ENCODE measurements at regions not wholly inside any gene's neighbourhood (a gene's known extent, or its start where the extent isn't known, plus 50 kb on each side); places are given as distances from the start of the nearest gene placed in this dataset.
"Not testable (repeated sequence)": the region's sequence is repeated elsewhere in the genome, so short reads cannot be mapped to it uniquely, and the experiment has no call there.

DNA sequence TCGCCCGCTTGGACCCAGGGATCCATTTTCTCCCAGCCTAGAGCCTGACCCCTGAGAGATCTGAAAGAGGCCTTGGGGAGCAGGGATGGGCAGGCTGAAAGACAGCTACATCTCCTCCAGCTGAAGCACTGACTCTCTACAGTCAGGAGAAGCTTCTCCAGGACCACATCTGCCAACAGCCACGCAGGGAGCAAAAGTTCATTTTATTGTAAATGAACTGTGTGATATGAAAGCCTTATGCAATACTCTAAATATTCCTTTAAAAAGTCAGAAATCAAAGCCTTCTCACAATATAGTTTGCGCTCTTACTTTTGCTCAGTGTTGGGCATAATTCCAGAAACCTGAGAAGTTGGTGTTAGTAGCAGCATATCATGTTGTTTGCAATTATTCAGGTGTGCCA is 428.9 kb upstream of the RAB6C start:
- no peak for DNase-seq

DNA sequence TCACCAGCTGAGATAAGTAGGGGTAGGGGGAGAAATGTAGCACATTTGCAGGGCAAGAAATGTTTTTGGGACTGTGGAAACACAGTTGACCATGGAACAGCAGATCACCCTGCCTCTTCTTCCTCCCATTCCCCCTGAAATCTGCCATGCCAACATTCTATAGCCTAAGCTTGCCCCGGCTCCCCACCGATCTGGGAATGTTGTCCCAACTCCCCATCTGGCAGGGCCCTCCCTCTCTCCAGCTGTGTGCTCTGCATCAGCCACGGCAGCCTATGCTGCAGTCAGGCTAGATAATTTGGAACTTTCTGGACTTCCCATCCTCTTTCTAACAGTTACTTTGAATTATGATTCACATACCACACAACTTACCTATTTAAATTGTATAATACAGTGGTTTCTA is 425.1 kb upstream of the RAB6C start:
- DNase-seq, result no peak

DNA sequence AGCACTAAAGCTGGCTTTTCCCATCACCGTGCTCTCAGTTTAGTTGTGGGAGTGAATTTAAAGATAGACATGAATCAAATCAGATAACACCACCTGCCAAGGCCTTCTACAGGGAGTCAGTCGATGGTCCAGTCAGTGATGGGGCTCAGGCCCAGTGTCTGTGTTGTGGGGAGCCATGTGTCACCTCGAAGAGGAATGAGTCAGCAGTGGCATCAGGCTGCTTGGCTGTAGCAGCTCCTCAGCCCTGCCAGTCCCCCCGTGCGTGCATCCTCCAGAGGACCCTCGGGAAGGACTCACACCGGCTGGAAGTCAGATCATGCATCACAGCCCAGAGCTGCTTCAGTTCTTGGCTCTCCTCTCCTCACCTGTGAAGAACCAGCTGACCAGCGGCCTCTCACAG is 420.4 kb upstream of the RAB6C start:
- DNase-seq, result no peak

DNA sequence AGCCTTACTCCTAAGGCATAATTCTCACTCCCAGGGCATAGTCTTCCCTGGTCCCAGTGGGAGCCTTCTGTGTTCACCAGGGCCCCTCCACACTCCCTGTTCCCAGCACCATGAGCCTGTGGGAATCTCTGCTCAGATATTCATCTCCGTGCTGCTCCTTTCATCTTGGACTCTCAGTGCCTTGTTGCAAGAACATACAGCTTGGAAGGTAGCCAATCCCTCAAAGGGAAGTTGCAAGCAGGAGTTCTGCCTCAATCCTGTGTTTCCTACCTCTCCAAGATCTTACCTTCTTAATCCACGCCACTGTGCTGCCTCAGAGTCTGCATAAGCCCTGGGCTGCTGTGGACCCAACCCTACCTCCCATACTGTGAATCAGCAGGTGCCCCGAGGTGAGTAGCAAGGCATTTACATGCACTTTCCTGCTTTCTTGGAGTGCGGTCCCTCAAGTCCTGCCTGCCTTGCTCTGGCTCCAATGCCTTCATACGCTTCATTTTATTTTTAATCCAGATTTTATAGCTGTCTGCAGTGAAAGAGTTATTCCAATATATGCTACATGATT is 413.8 kb upstream of the RAB6C start:
- no peak for DNase-seq

DNA sequence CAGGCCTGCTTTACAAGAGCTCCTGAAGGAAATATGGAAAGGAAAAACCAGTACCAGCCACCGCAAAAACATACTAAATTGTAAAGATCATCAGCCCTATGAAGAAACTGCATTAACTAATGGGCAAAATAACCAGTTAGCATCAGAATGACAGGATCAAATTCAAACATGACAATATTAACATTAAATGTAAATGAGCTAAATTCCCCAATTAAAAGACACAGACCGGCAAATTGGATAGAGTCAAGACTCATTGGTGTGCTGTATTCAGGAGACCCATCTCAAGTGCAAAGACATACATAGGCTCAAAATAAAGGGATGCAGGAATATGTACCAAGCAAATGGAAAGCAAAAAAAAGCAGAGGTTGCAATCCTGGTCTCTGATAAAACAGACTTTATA is 408.7 kb upstream of the RAB6C start:
- DNase-seq, result not testable (repeated sequence)

DNA sequence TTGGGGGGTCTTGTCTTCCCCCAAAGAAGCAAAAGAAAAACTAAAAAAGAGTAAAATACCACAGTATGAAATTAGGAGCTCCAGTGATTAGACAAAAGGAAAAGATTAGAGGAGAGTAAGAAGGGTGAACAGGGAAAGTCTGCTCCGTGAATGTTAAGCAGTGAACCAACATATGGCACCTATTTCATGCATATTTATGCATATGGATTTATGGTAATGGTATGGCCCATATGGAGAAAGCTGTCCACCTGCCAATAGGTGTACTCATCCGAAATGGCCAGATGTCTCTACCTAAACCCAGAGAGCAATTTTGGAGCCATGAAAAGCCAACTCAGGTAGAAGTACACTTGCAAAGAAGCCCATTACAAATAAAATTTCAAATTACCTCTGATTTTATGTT is 404.0 kb upstream of the RAB6C start:
- no peak for DNase-seq

DNA sequence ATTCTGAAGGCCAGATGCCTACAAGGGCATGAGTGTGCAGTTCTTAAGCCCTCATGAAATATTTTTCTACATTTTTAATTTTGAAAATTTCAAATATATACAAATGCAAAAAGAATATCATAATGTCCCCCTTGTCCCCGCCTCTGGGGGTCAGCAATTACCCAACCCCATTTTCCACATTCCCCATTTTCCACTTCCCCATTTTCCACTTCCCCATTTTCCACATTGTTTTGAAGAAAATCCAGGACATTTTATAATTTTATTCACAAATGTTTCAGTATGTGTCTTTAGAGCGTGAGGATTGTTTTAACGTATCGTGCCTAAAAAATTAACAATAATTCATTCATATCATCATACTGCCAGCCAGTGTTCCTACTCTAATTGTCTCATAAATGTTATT is 403.6 kb upstream of the RAB6C start:
- no peak for DNase-seq

DNA sequence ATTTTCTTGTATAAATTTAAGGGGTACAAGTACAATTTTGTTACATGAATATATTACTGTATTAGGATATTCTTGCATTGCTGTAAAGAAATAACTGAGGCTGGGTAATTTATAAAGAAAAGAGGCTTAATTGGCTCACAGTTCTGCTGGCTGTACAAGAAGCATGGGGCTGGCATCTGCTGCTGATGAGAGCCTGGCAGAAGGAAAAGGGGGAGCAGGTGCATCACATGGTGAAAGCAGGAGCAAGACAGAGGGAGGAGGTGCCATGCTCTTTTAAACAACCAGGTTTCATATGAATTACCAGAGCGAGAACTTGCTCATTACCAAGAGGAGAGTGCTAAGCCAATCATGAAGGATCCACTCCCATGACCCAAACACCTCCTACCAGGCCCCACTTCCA is 399.5 kb upstream of the RAB6C start:
- no peak for DNase-seq

DNA sequence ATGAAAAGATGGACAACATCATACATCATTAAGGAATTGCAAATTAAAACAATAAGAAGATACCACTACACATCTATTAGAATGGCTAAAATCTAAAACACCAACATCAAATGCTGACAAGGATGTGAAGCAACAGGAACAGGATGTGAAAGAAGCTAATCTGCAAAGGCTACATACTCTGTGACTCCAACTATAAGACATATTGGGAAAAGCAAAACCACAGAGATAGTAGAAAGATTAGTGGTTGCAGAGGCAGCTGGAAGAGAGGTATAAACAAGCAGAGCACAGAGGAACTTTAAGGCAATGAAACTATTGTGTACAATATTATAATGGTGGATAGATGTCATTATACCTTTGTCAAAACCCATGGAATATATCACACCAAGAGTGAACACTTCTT is 393.7 kb upstream of the RAB6C start:
- DNase-seq, result no peak

DNA sequence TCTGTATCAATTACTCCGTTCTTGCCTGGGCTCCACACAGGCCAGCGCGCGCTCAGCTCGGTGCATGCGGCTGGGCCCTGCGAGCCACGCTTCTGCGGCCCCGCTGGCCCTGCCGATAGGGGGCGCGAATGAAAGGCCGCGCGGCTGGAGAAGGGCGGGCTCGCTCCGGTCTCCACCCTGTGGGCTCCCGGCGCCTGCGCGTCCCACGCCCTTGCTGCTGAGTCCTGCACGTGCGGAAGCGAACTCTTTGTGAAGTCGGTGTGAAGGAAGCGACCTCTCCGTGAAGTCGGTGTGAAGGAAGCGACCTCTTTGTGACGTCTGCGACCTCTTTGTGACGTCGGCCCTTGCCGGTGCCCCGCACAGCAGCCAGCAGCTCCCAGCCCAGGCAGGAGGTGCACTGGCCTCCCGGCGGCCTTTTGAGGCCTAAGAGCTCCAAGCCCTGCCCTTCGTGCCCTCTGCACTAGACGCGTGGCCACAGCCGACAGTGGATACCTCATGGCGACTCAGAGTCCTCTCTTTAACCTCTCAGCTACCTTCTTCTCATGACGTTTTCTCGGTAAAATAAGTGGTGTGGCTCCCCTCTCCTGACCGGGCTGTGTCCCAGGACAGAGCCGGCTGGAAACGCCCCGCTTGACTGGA is 391.9 kb upstream of the RAB6C start:
- DNase-seq, result no peak

DNA sequence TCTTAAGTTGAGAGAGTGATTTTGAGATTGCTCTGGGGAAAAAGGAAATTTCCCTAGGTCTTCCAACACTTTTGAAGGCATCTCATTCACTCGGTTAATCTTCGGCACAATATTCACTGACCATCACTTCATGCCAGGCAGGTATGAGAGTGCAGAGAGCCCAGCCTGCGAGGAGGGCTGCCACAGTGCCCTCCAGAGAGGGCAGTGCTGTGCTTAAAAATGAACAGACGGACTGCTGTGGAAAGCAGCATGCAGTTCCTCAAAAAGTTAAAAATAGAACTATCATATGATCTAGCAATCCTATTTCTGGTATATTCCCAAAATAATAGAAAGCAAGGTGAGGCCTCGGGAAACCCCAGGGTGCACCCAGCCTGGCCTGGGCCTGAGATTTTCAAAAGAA is 374.9 kb upstream of the RAB6C start:
- DNase-seq, result no peak

DNA sequence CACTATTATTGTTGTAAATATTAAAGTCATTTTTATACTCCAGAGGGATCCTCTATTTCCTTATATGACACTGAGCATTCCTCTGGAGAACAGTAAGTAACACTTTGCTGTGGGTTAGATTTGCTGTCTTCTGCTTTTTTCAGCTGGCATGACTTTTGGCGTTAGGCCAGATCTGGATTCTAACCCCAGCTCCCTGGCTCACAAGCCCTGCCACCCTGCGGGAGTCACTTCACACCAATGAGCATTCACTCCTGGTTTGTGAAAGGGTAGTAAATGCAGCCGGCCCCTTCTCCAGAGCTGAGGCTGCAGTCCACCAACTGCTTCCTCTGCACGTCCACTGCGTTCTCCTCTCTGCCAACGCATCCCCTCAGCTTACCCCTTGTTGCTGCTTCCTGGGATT is 373.8 kb upstream of the RAB6C start:
- no peak for DNase-seq

DNA sequence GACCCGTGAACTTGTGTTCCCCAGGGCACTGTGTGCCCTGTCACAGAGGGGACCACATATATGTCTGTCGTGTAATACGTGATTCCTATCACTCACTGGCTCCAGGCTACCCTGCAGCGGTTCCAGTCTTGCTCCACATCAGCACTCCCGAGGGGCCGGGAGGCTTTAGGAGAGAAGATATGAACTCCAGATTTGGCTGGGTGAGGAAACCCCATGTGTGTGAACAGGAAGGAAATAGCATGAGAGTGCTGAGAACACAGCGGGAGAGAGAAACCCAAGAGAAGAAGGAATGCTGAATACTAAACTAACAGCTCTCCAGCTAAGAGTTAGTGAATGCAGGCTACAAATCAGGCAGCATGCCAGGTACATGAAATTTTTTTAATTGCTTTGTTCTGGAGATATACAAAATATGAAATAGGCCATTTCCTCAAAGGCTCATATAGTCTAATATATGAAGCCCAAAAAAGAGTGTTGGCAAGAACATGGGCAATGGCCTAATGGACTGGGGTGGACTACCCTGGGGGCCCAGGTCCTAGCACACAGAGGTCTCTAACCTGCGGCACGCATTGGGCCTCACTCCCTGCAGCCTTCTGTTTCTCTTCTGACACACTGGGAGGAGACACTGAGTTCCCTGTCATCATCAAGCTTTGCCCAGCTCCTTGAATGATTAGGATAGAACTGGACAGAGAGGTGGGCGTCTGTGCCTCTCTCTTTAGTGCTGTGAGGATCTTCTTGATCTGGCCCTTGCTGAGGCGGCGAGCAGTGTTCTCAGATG is 372.8 kb upstream of the RAB6C start:
- no peak for DNase-seq

DNA sequence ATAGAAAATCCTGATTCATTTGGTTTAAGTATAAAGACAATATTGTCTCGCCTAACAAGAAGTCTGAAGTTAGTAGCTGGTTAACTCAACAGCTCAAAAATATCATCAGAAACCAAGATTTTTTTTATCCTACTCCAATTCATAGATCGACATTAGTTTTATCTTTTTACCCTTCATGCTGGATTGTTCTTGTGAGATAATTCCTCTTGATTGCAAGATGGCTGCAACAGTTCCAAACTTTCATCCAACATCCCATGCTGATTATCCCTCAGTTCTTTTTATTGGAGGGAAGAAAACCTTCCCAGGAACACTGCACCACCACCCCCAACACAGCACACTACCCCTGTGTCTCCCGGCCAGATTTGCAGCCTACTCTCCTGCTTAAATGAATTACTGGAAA is 370.2 kb upstream of the RAB6C start:
- no peak for DNase-seq

DNA sequence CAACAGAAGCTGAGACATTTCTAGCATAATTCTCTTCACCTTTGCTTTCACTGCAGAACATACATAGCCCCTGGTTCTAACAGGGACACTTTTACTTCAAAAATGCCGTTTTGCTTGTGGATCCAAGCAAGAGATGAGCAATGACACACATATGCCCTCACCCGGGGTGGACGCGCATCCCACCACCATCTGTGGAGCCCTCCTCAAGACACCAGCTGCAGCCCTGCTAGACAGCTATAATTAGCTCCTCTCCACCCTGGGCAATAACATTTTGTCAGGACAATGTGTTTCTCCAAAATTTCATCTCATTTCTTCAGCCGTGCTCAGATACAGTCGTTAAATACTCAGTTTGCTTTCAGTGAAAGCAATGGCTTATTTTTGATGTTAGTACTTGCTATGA is 368.7 kb upstream of the RAB6C start:
- DNase-seq, result no peak

DNA sequence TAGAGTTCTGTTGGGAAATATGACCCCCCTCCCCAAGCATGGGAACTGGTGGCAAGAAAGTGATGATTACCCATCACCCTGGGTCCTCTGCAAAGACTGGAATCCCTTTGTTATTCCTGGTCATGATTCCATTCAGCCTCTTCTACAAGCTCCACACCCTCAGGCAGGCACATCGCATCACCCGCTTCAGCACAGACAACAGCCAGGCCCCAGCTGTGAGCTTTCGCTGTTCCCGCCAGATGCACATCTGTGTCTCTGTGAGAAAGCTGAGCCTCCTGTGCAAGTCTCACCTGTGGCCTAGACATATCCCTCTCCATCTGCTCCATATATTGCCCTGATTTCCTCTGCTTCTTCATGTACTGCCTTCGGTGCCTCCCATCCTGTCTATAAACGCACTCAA is 368.0 kb upstream of the RAB6C start:
- no peak for DNase-seq

DNA sequence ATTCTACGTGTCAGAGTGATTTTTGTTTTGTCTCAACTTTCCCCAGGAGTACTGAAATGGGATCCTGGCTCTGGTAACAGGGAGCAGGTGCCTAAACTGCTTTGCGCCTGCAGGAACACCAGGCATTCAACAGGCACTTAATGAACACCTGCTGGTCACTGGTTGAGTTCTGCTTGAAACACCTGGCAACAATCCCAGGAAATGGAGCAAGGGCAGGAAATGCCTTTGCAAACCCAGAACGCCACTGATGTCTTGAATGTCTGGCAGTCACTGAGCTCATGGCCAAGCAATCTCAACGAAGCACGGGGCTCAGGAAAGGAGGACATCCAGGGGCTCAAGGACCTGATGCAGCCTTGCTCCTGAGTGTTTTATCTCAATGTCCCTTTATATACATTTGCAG is 360.0 kb upstream of the RAB6C start:
- DNase-seq, result no peak

DNA sequence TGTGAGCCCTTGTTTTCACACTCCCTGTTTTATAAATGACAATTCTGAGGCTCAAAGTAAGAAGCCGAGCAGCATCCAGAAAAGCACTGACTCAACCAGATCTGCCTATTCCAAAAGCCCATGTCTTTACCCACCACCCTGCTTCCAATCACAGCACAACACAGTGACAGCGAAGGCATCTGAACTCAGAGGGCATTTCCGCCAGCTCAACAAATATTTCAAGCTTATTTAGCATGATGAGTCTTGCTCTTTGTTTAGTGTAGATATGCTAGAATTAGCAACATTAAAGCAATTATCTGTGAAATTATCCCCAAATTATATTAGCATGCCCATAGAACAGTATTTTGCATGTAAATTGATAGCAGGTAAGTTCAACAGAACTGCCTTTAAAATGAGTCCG is 359.1 kb upstream of the RAB6C start:
- DNase-seq, result no peak

DNA sequence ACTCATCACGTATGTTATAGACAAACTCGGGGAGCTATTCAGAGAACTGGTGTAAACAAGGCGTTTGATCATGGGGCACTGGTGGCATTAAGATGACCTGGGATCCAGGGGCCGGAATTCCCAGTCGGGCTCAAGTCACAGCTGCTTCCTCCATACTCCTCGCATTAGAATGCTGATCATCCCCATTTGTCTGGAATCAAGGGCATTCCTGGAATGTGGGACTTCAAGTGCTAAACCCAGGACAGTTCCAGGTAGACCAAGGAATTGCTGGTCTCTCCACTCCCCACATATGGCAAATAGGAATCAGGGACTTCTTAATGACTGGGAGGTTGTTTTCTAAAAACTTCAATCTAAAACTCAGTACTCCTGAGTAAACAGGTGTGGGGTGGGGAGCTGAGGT is 355.7 kb upstream of the RAB6C start:
- no peak for DNase-seq

DNA sequence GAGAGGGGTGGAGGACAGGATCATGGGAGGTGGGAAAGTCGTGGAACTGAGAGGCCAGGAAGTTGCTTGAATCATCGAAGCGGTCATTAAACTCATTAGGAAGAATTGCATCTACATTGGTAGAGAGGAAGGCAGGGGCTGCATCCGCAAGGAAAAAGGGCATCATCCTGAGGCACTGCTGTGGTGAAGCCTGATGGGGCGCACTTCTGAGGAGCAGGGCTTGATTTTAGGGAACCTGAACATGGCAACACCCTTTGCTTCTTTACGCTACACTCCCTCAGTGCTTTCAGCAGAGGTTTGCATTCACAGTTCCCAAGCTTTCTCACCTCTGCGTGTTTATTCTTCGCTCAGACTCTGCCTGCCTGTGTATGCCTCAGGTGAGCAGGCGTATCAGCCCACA is 352.0 kb upstream of the RAB6C start:
- no peak for DNase-seq

DNA sequence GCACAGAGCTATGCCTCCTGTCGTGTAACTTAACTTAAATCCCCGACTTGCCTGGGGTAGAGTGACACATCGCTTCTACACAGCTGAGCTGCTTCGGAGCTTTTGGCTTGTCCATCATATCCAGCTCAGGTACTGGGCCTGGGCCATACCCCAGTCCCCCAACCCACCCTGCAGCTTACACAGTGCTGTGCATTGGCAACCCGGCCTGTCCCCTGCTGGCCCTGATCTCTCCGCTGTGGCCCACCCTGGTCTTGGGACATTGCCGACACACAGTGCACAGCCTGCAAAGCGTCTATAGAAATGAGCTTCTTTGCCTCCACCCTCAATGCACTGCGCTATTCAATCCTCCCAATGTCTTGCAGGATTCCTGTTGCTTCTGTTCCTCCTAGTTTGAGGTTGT is 342.8 kb upstream of the RAB6C start:
- DNase-seq, result no peak

DNA sequence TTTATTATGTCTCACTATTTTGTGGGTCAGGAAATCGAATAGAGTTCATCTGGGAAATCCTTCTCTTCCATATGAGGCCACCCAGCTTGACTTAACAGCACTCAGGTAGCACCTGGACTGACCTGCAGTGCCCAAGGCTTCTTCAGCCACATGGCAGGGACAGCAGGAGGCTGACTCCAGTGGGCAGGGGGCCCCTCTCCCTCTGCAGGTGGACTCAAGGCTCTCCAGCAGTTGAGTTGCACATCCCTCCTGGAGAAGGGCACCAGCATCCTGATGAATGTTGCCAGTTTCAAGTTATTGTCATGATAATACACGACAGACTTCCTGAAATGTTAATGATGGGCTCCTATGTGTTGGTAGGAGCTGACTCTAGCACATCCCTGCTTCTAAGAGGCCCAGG is 338.1 kb upstream of the RAB6C start:
- DNase-seq, result no peak

DNA sequence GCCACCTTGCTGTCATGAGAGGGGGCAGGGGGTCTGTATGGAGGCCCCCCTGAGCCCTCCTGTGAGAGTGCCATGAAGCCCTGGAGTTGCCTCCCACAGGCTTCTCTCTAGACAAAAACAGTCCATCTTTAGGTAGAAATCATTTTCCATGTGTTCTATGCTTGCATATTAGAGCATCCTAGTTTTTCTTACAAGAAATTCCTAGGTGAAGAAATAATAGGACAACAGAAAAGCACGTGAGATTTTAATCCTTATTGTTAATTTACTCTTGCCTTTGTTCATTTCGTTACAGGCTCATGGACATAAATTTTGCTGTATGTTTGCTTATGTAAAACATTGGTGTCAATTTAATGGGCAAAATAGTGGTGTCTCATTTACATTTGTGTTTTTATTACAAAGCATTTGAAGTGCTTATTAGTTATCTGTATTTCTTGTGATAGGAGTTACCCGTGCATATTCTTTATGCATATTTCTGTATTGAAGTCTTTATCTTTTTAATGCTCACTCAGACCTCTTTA is 336.9 kb upstream of the RAB6C start:
- no peak for DNase-seq

DNA sequence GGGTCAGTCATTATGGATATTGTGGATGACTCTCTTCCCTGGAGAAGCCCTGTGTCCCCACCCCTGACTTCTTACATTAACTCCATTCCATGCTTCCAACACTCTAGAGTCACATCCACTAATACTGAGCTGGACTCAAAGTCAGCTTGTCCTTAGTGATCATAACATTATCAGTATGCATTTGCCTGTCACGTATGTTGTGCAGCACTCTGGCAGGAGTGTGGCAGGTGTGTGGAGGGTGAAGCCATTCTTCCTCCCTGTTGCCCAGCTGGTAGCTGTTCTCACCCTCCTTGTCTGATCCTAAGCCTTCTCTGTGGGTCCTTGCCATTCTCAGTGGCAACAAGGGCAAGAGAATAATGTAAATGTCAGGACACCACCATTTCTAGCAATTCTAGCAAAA is 334.1 kb upstream of the RAB6C start:
- DNase-seq, result no peak

DNA sequence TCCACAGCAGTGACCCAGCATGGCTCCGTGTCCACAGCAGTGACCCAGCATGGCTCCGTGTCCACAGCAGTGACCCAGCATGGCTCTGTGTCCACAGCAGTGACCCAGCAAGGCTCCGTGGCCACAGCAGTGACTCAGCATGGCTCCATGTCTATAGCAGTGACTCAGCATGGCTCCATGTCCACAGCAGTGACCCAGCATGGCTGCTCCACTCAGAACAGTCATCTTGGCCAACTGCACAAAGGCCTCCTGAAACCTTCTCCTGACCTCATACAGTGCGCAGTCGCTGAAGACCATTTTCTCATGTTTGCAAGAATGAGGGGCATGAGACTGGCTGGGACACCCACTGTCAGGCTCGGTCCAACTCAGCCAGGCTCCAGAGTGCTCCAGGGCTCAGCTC is 333.4 kb upstream of the RAB6C start:
- no peak for DNase-seq
